Astrocyte (in vitro differentiated cells and primary cell): ENCODE measurements at regions not wholly inside any gene's neighbourhood (a gene's known extent, or its start where the extent isn't known, plus 50 kb on each side); places are given as distances from the start of the nearest gene placed in this dataset.

Experiments
- CTCF ChIP-seq: IDR thresholded peaks from 2 replicates; pipeline ENCODE4 v1.5.1; 2011; ENCODE audit warnings: low read depth, mild to moderate bottlenecking, inconsistent platforms, low read length, moderate library complexity; ENCODE audit not compliant: insufficient read depth
- EZH2 ChIP-seq: IDR thresholded peaks from 2 replicates; pipeline ENCODE4 v1.6.1; 2012; ENCODE audit warnings: mild to moderate bottlenecking, low read length, inconsistent platforms; ENCODE audit not compliant: insufficient read depth

DNA sequence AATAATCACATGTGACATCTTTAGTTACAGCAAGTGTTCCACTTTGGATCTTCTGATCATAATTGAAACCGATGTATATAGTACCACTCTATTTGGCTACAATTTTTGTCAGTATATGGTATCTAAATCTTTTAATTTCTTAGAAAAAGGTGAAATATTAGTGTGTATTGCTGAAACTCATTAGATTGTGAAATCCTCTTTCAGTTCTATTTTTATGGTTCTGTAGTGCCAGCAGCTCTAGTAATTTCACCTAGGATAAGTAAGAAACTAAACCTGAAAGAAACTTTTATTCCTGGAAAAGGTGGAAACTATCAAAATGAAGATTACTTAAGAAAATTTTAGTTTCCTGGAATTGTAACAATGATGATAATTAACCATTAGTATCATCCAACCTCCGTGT is 370.9 kb downstream of the NNT start:
- TF ChIP-seq EZH2, result no peak
- no peak for TF ChIP-seq CTCF
